Keratinocyte (primary cell): ENCODE measurements at regions not wholly inside any gene's neighbourhood (a gene's known extent, or its start where the extent isn't known, plus 50 kb on each side); places are given as distances from the start of the nearest gene placed in this dataset.

ENCODE experiments used
- DNase-seq: peaks from one replicate; pipeline ENCODE4 v3.0.0-alpha.2; 2011; ENCODE audit warnings: low read depth, missing footprints, low spot score
- FAIRE-seq: peaks from 2 replicates; lab custom pipeline; 2011; peaks lifted over from hg19 to GRCh38; lab: Jason Lieb, UNC
- H2AFZ ChIP-seq: 2 replicates; pipeline ENCODE4 v1.6.0; 2012; ENCODE audit warnings: low read length, control low read depth, inconsistent platforms; ENCODE audit not compliant: control insufficient read depth
- H3K27ac ChIP-seq: 2 replicates; pipeline ENCODE4 v1.5.1; 2011; ENCODE audit warnings: low read length; ENCODE audit not compliant: control insufficient read depth, insufficient read depth
- H3K27me3 ChIP-seq: 3 replicates; pipeline ENCODE4 v1.6.0; 2011; ENCODE audit warnings: low read length; ENCODE audit not compliant: control insufficient read depth, insufficient read depth; ENCODE audit errors: extremely low read depth
- H3K36me3 ChIP-seq, 2 experiments: 2 replicates in 1 of 2; 3 replicates in 1 of 2; pipeline ENCODE4 v1.5.1; 2011; ENCODE audit warnings: low read length in 2 of 2, mild to moderate bottlenecking in 1 of 2; ENCODE audit not compliant: control insufficient read depth in 2 of 2, insufficient read depth in 2 of 2; ENCODE audit errors: extremely low read depth in 1 of 2
- H3K4me1 ChIP-seq: 3 replicates; pipeline ENCODE4 v1.5.1; 2011; ENCODE audit warnings: low read length; ENCODE audit not compliant: control insufficient read depth, insufficient read depth; ENCODE audit errors: extremely low read depth
- H3K4me2 ChIP-seq: 3 replicates; pipeline ENCODE4 v1.6.0; 2011; ENCODE audit warnings: low read depth, low read length; ENCODE audit not compliant: control insufficient read depth, insufficient read depth; ENCODE audit errors: extremely low read depth
- H3K4me3 ChIP-seq, 3 experiments: fragments of 200-600 bp in 1 of 3; sonication (generic) in 1 of 3; 2 replicates in 2 of 3; 3 replicates in 1 of 3; pipeline ENCODE4 v1.5.1; 2011 to 2016; ENCODE audit warnings: low read length in 3 of 3, mild to moderate bottlenecking in 3 of 3, control low read depth in 2 of 3, inconsistent platforms in 1 of 3, low read depth in 1 of 3, mixed read lengths in 1 of 3, mixed run types in 1 of 3, moderate library complexity in 1 of 3; ENCODE audit not compliant: control insufficient read depth in 2 of 3, insufficient read depth in 2 of 3; ENCODE audit errors: extremely low read depth in 1 of 3
- H3K79me2 ChIP-seq: 2 replicates; pipeline ENCODE4 v1.6.0; 2012; ENCODE audit warnings: low read length; ENCODE audit not compliant: control insufficient read depth, insufficient read depth
- H3K9ac ChIP-seq: 3 replicates; pipeline ENCODE4 v1.6.0; 2011; ENCODE audit warnings: low read length; ENCODE audit not compliant: control insufficient read depth, insufficient read depth; ENCODE audit errors: extremely low read depth
- H3K9me1 ChIP-seq: 3 replicates; pipeline ENCODE4 v1.6.0; 2011; ENCODE audit warnings: low read length; ENCODE audit not compliant: control insufficient read depth, insufficient read depth; ENCODE audit errors: extremely low read depth
- H3K9me3 ChIP-seq: 2 replicates; pipeline ENCODE4 v1.5.1; 2012; ENCODE audit warnings: low read depth, low read length; ENCODE audit not compliant: control insufficient read depth
- H4K20me1 ChIP-seq: 3 replicates; pipeline ENCODE4 v1.6.0; 2011; ENCODE audit warnings: low read length; ENCODE audit not compliant: control insufficient read depth, insufficient read depth; ENCODE audit errors: extremely low read depth
- CTCF ChIP-seq, 3 experiments: IDR thresholded peaks in 1 of 3; conservative IDR thresholded peaks in 1 of 3; optimal IDR thresholded peaks in 1 of 3; 2 replicates in 2 of 3; 3 replicates in 1 of 3; pipeline versions ENCODE3 to v1.5.1; 2011; ENCODE audit warnings: low read length in 3 of 3, mild to moderate bottlenecking in 3 of 3, moderate library complexity in 2 of 3, control low read depth in 1 of 3, inconsistent platforms in 1 of 3; ENCODE audit not compliant: insufficient read depth in 2 of 3; ENCODE audit errors: extremely low read depth in 1 of 3
- EZH2 ChIP-seq: IDR thresholded peaks from one replicate; pipeline ENCODE4 v1.6.1; 2012; ENCODE audit warnings: inconsistent platforms, mild to moderate bottlenecking, low read length, moderate library complexity
- dilution Hi-C: fragments of 300-500 bp; cut with MboI; formaldehyde crosslinking; loops from one replicate; pipeline ENCODE4 v1.7.0; 2020; ENCODE audit warnings: low sequenced_read_pairs; ENCODE audit not compliant: extremely low pct_ligation_motif_present

DNA sequence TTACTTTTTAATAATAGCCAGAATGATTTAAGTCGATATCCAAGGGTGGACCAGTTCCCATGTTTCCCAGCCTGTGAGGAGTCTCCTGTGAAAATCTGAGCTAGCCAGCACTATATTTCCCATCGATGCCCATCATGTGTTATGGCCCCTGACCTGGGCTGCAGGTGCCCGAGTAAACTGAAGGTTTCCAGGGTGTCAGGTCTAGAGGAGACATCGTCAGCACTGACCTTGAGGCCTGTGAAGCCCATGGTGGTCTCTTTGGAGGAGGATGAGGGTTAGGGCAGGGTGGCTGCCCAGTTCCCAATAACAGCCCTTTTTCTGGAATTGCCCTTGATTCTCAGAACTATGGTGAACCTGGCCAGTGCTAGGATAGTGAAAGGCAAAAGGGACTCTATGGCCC, 63.0 kb upstream of the TOP1 start:
- H3K9me3 ChIP-seq, result no peaks in the 10 kb centered on the region
- no peaks in the 10 kb centered on the region for H3K36me3 ChIP-seq
- dilution Hi-C loops, result no loop called here
- TF ChIP-seq CTCF (optimal IDR thresholded peaks at IDR 0.05 in 1 of 3, IDR thresholded peaks at IDR 0.05 in 1 of 3, conservative IDR thresholded peaks at IDR 0.05 in 1 of 3; ENCODE audit: extremely low read depth in 1 of 3, insufficient read depth in 2 of 3, low read length in 3 of 3) (no peak), EZH2 (no peak)
- no peaks in the 10 kb centered on the region for H3K27me3 ChIP-seq
- H3K79me2 ChIP-seq, result no peaks in the 10 kb centered on the region
- no peaks in the 10 kb centered on the region for H4K20me1 ChIP-seq
- H3K27ac ChIP-seq, result no peak overlapping the region
- no peak overlapping the region for H3K9ac ChIP-seq
- DNase-seq (no peak), FAIRE-seq (no peak)
- H3K4me1 ChIP-seq, result peaks cover 19% of the 10 kb centered on the region
- H3K4me3 ChIP-seq, result no peak overlapping the region
- H3K9me1 ChIP-seq, result no peaks in the 10 kb centered on the region
- no peak overlapping the region for H3K4me2 ChIP-seq
- H2AFZ ChIP-seq, result no peak overlapping the region

DNA sequence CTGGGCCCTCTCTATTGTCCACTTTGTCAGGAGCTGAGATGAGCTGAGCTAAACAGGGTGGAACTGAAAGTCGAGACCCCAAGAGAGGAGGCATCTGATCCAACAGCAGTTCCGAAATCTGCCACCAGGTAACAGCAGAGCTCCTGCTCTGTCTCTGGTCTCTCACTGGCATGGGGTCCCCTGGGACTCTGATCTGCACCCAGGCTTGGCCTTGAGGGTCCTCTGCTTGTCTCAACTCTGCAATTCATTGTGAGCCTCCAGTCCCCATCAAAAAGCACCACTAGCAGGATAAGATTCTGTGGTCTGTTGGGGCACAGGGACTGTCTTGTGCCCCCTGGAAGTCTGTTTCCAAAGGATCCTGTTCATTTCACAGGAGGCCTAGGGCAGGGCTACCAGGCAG, 62.5 kb upstream of the TOP1 start:
- DNase-seq, result no peak
- TF ChIP-seq EZH2 (no peak), CTCF (optimal IDR thresholded peaks at IDR 0.05 in 1 of 3, IDR thresholded peaks at IDR 0.05 in 1 of 3, conservative IDR thresholded peaks at IDR 0.05 in 1 of 3; ENCODE audit: extremely low read depth in 1 of 3, insufficient read depth in 2 of 3, low read length in 3 of 3) (peak; percentile 5 to 53 (median 39))
- H3K9me3 ChIP-seq, result no peaks in the 10 kb centered on the region
- no peak for FAIRE-seq
- H3K27me3 ChIP-seq, result no peaks in the 10 kb centered on the region
- peaks cover 18% of the 10 kb centered on the region for H3K4me1 ChIP-seq
- H3K27ac ChIP-seq, result no peak overlapping the region
- no peak overlapping the region for H3K4me3 ChIP-seq
- H3K9ac ChIP-seq, result no peak overlapping the region
- H2AFZ ChIP-seq, result no peak overlapping the region
- H3K36me3 ChIP-seq, result no peaks in the 10 kb centered on the region
- no peaks in the 10 kb centered on the region for H4K20me1 ChIP-seq
- dilution Hi-C loops, result no loop called here
- no peak overlapping the region for H3K4me2 ChIP-seq
- no peaks in the 10 kb centered on the region for H3K79me2 ChIP-seq
- no peaks in the 10 kb centered on the region for H3K9me1 ChIP-seq
